Heart left ventricle (tissue), 16 donors: ENCODE measurements at regions not wholly inside any gene's neighbourhood (a gene's known extent, or its start where the extent isn't known, plus 50 kb on each side); places are given as distances from the start of the nearest gene placed in this dataset.
"Not testable (repeated sequence)": the region's sequence is repeated elsewhere in the genome, so short reads cannot be mapped to it uniquely, and the experiment has no call there.

ENCODE experiments used
- ATAC-seq, 4 donors: fragments of 200-7000 bp; cut with Tn5 transposase; one replicate each; pipeline ENCODE4 v1.9.1; 2020 to 2022; ENCODE audit warnings: moderate library complexity in 4 of 4, mild to moderate bottlenecking in 3 of 4, moderate number of reproducible peaks in 1 of 4
- DNase-seq, 5 donors: peaks; one replicate each; pipeline ENCODE4 v3.0.0-alpha.2; 2020
- H3K27ac ChIP-seq, 12 donors: fragments of 200-600 bp; sonication (generic) in 4 of 12; one replicate each; pipeline versions ENCODE4 v1.5.0 to v1.8.0; 2016 to 2022; ENCODE audit warnings: mild to moderate bottlenecking in 2 of 12
- H3K27me3 ChIP-seq, 9 donors: fragments of 200-600 bp; sonication (generic) in 2 of 9; one replicate each; pipeline versions ENCODE4 v1.5.1 to v1.8.0; 2016 to 2022; ENCODE audit warnings: mild to moderate bottlenecking in 3 of 9
- H3K36me3 ChIP-seq, 9 donors: fragments of 200-600 bp; sonication (generic) in 2 of 9; one replicate each; pipeline versions ENCODE4 v1.5.0 to v1.8.0; 2018 to 2022; ENCODE audit warnings: mild to moderate bottlenecking in 2 of 9
- H3K4me1 ChIP-seq, 12 donors: fragments of 200-600 bp; sonication (generic) in 4 of 12; one replicate each; pipeline versions ENCODE4 v1.5.0 to v1.8.0; 2016 to 2022; ENCODE audit warnings: mild to moderate bottlenecking in 3 of 12
- H3K4me3 ChIP-seq, 12 donors: fragments of 200-600 bp; sonication (generic) in 4 of 12; one replicate each; pipeline versions ENCODE4 v1.5.0 to v1.8.0; 2017 to 2022; ENCODE audit warnings: mild to moderate bottlenecking in 9 of 12, moderate library complexity in 4 of 12
- H3K9me3 ChIP-seq, 12 donors: fragments of 200-600 bp; sonication (generic) in 4 of 12; one replicate each; pipeline versions ENCODE4 v1.5.0 to v1.8.0; 2016 to 2022; ENCODE audit warnings: mild to moderate bottlenecking in 1 of 12
- POLR2A ChIP-seq, 2 donors: fragments of 450-650 bp; IDR thresholded peaks; one replicate each; pipeline ENCODE4 v1.6.1; 2017; ENCODE audit warnings: antibody characterized with exemption in 2 of 2, mild to moderate bottlenecking in 2 of 2, moderate library complexity in 2 of 2
- WGBS, 4 donors: extraction: QIAGEN DNeasy Blood & Tissue Kit in 2 of 4; methylation state at CpG; one replicate each; pipeline versions ENCODE4 v1.1.5 to v1.1.7; 2013 to 2018; 5-methylcytosine and 5-hydroxymethylcytosine counted together
- intact Hi-C, 10 donors: fragments of 100-400 bp; cut with DNase I; formaldehyde crosslinking; loops; one replicate each; pipeline versions ENCODE4 v1.11.1 to v1.14.2; 2022
- TF ChIP-seq, protein P1 (sequence below), 12 donors: fragments of 200-600 bp; sonication (generic) in 4 of 12; IDR thresholded peaks; one replicate each; pipeline versions ENCODE4 v1.5.0 to v1.8.0; 2018 to 2022; ENCODE audit warnings: antibody characterized with exemption in 12 of 12, mild to moderate bottlenecking in 5 of 12
- donor health status: ischemic (EF 13 %, LVEDD 7.1; RV severe dilation, severe dysfunction).
- donor health status: healthy with polysubstance abuse.
- donor health status: DM: no; HTN: yes; CAD: no.
- donor health status: DM: no; HTN: no; CAD: no.
- donor health status: ischemic (EF 25% LVEDD 6.9; RV normal size, moderate dysfunction).
- donor health status: ischemic (EF 25% LVEDD 5.7; RV mildly dilated, moderate dysfunction).
- donor health status: healthy.
- donor health status: DM: yes; HTN: yes; CAD: no.
- donor health status: ischemic (EF 35%, LVEDD 5.7; RV mildly dilated, moderate dysfunction).
- donor health status: nonischemic (EF 11% LVEDD 7.7; RV severe dilation, severe dysfunction).
- donor health status: DM: yes; HTN: yes; CAD: no.
- donor health status: PGD.
- donor health status: ischemic (EF 29% LVEDD 5.4; RV normal size, mild dysfunction).
- donor health status: nonischemic (EF 23%, LVEDD 6.1; RV moderate dilation, normal function).

DNA sequence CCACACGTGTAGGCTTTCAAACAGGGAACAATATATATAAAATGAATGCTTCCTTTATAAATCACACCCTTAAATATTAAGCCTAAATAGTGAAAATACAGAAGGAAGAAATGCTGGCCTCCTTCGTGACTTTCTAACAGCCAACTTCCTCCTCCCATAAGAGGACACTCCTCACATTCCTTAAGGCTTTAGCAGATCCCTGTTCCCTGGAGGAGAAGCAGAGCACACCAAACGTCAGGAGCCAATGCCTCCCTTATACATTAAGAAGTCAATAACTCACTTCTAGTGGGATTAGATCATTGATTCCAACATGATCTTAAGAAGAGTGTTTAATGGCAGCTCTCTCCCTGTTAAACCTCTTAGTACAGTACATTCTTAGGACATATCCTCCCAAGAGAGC lies 108.4 kb upstream of the FAM241A start:
- DNase-seq (no peak), ATAC-seq (no peak)
- WGBS, 4 donors, result 26 to 37% (median 33%) methylated on average over 3 of the region's 3 CpGs
- Histone ChIP-seq H3K4me3 (no peak overlapping the region), H3K9me3 (no peaks in the 10 kb centered on the region), H3K27me3 (peaks cover 0 to 22% (median 0%) of the 10 kb centered on the region in 9 donors), H3K4me1 (no peaks in the 10 kb centered on the region), H3K27ac (no peak overlapping the region), H3K36me3 (no peaks in the 10 kb centered on the region)
- no peak for TF ChIP-seq POLR2A (IDR thresholded peaks at IDR 0.05)
- TF ChIP-seq, protein P1, sequence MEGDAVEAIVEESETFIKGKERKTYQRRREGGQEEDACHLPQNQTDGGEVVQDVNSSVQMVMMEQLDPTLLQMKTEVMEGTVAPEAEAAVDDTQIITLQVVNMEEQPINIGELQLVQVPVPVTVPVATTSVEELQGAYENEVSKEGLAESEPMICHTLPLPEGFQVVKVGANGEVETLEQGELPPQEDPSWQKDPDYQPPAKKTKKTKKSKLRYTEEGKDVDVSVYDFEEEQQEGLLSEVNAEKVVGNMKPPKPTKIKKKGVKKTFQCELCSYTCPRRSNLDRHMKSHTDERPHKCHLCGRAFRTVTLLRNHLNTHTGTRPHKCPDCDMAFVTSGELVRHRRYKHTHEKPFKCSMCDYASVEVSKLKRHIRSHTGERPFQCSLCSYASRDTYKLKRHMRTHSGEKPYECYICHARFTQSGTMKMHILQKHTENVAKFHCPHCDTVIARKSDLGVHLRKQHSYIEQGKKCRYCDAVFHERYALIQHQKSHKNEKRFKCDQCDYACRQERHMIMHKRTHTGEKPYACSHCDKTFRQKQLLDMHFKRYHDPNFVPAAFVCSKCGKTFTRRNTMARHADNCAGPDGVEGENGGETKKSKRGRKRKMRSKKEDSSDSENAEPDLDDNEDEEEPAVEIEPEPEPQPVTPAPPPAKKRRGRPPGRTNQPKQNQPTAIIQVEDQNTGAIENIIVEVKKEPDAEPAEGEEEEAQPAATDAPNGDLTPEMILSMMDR (IDR thresholded peaks at IDR 0.05), result no peak
- intact Hi-C loops, result loop anchor here in 2 of 10 donors (10.0 kb wide), 2 partner anchors 392 to 1522 kb away; no protein-coding TSS in a partner anchor

DNA sequence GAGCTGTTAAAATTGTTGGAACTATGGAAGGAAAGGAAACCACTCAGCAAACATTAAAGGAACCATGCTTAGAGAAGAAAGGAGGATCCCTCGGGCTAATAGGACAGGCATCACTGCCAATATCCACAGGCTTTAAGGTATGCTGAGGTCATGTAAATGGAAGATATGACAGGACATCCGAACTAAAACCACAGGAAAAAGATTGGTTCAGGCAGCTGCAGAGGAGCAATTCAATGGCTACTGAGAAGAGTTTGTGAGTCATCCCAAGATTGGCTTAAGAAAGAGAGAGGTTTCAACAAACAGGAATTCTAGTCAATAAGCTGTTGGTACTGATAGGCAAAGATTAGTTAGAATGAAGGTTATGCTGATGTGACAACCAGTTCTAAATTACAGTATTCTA lies 106.4 kb upstream of the FAM241A start:
- no peaks in the 10 kb centered on the region for H3K36me3 ChIP-seq
- ATAC-seq, result no peak
- intact Hi-C loops, result loop anchor here in 2 of 10 donors (10.0 kb wide), 2 partner anchors 394 to 1524 kb away; no protein-coding TSS in a partner anchor

DNA sequence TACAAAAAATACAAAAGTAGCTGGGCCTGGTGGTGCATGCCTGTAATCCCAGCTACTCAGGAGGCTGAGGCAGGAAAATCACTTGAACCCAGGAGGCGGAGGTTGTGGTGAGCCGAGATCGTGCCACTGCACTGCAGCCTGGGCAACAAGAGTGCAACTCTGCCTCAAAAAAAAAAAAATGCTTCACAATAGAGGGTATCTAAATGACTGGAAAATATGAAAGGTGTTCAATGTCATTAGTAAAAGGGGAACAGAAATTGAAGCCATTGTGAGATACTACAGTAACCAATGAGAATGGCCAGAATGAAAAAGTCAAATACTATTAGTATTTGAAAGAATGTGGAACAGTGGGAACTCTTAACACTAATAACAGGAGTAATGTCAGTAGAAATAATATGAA lies 96.1 kb upstream of the FAM241A start:
- H3K36me3 ChIP-seq, H3K27me3 ChIP-seq, intact Hi-C loops, H3K4me3 ChIP-seq, DNase-seq, ATAC-seq, H3K9me3 ChIP-seq, H3K27ac ChIP-seq, H3K4me1 ChIP-seq: not testable (repeated sequence)
- 91 to 98% (median 95%) methylated on average over 3 of the region's 3 CpGs for WGBS, 4 donors

More for the DNA sequence above, 106.4 kb upstream of the FAM241A start:
- H3K27me3 ChIP-seq, result peaks cover 0 to 7% (median 0%) of the 10 kb centered on the region in 9 donors
- no peaks in the 10 kb centered on the region for H3K9me3 ChIP-seq
- H3K4me1 ChIP-seq, result no peaks in the 10 kb centered on the region
- TF ChIP-seq, protein P1 (IDR thresholded peaks at IDR 0.05), result no peak
- no peak overlapping the region for H3K4me3 ChIP-seq
- no peak for DNase-seq
- no peak overlapping the region for H3K27ac ChIP-seq
- 73 to 79% (median 75%) methylated on average over 2 of the region's 2 CpGs for WGBS, 4 donors

DNA sequence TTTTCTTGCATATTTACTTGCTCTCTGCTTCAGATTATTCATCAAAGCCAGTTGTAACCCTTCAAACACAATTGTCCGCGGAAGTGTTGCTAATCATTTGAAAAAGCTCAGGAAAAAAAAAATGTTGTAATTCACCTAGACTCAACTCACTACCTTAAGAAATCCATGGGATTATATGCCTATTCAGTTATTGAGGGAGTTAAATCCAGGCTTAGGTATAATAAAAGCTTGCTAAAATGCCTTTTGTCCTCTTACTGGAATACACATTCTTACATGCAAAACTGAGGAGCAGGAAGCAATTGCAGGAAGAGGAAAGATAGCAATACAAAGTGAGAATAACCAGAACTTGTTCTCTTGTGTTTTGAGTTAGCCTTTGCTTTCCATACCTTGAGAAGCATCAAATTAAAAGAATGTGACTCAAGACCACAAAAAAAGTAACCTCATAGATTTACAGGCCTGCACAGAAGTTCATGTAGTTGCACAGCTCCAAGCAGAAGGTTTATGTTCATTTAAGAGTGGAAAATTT lies 91.4 kb upstream of the FAM241A start:
- H3K9me3 ChIP-seq, result no peaks in the 10 kb centered on the region
- no peak for TF ChIP-seq POLR2A (IDR thresholded peaks at IDR 0.05)
- TF ChIP-seq, protein P1 (IDR thresholded peaks at IDR 0.05), result no peak
- no peaks in the 10 kb centered on the region for H3K27me3 ChIP-seq
- no peak overlapping the region for H3K4me3 ChIP-seq
- WGBS, 4 donors, result 81 to 95% (median 85%) methylated on average over 2 of the region's 2 CpGs
- DNase-seq, result no peak
- H3K36me3 ChIP-seq, result no peaks in the 10 kb centered on the region
- intact Hi-C loops, result no loop called here
- no peak for ATAC-seq
- H3K27ac ChIP-seq, result no peak overlapping the region
- H3K4me1 ChIP-seq, result no peaks in the 10 kb centered on the region

DNA sequence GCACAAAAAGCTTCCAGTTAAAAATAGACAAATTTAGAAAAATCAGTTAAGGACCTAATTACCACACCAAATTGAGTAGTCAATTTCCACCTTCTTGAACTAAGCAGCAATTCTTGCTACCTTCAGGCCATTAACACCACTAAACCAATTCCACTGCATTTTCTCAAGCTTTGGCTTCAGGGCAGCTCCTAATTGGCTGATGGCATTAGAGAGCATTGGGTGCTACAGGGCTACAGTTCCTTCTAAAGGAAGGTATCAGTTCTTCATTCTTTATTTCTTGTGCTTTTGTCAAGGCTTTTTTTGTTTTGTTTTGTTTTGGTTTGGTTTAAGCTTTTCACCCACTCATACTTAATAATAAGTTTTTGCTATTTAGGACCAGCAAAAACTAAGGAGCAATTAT lies 90.2 kb upstream of the FAM241A start:
- intact Hi-C loops, result no loop called here
- DNase-seq, result no peak
- no peak for TF ChIP-seq POLR2A (IDR thresholded peaks at IDR 0.05)
- TF ChIP-seq, protein P1 (IDR thresholded peaks at IDR 0.05), result no peak
- Histone ChIP-seq H3K4me3 (no peak overlapping the region), H3K4me1 (no peaks in the 10 kb centered on the region), H3K27ac (no peak overlapping the region), H3K27me3 (no peaks in the 10 kb centered on the region), H3K36me3 (no peaks in the 10 kb centered on the region), H3K9me3 (no peaks in the 10 kb centered on the region)
- no peak for ATAC-seq
